ENCODE measurements at regions not wholly inside any gene's neighbourhood (a gene's known extent, or its start where the extent isn't known, plus 50 kb on each side); places are given as distances from the start of the nearest gene placed in this dataset.
"Not testable (repeated sequence)": the region's sequence is repeated elsewhere in the genome, so short reads cannot be mapped to it uniquely, and the experiment has no call there.

DNA sequence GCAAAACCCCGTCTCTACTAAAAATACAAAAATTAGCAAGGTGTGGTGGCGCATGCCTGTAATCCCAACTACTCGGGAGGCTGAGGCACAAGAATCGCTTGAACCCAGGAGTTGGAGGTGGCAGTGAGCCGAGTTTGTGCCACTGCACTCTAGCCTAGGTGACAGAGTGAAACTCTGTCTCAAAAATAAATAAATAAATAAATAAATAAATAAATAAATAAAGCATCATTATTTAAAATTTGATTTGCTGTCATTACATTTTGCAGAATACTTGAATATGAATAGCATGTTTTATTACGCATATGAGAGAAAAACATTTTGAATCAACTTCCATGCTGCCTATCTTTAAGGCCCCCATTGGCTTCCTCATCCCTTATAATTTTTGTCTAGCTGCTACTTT, 53.4 kb upstream of the MED14 start:
- H3K36me3 ChIP-seq; H3K27me3 ChIP-seq; H3K27ac ChIP-seq; H3K4me1 ChIP-seq; DNase-seq; H3K4me3 ChIP-seq; intact Hi-C loops (cut with DNase I); H3K9me3 ChIP-seq; ATAC-seq: not testable (repeated sequence)

GRCh38 chrX:40792433-40792832, 57.1 kb upstream of the MED14 start:
- no peaks in the 10 kb centered on the region for H3K36me3 ChIP-seq
- no peak overlapping the region for H3K27ac ChIP-seq
- no peaks in the 10 kb centered on the region for H3K9me3 ChIP-seq
- H3K4me3 ChIP-seq = no peak overlapping the region
- H3K4me1 ChIP-seq = no peaks in the 10 kb centered on the region
- intact Hi-C loops (cut with DNase I) = no loop called here
- ATAC-seq (no peak), DNase-seq (no peak)
- TF ChIP-seq, protein P1, sequence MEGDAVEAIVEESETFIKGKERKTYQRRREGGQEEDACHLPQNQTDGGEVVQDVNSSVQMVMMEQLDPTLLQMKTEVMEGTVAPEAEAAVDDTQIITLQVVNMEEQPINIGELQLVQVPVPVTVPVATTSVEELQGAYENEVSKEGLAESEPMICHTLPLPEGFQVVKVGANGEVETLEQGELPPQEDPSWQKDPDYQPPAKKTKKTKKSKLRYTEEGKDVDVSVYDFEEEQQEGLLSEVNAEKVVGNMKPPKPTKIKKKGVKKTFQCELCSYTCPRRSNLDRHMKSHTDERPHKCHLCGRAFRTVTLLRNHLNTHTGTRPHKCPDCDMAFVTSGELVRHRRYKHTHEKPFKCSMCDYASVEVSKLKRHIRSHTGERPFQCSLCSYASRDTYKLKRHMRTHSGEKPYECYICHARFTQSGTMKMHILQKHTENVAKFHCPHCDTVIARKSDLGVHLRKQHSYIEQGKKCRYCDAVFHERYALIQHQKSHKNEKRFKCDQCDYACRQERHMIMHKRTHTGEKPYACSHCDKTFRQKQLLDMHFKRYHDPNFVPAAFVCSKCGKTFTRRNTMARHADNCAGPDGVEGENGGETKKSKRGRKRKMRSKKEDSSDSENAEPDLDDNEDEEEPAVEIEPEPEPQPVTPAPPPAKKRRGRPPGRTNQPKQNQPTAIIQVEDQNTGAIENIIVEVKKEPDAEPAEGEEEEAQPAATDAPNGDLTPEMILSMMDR (IDR thresholded peaks at IDR 0.05) = no peak
- no peaks in the 10 kb centered on the region for H3K27me3 ChIP-seq

DNA sequence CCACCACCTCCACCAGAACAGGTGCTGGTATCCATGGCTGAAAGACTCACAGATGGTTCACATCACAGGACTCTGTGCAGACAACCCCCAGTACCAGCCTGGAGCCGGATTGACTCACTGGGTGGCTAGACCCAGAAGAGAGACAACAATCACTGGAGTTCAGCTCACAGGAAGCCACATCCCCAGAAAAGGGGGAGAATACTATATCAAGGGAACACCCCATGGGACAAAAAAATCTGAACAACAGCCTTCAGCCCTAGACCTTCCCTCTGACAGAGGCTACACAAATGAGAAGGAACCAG, 59.4 kb upstream of the MED14 start:
- H3K9me3 ChIP-seq; H3K4me3 ChIP-seq; intact Hi-C loops (cut with DNase I); ATAC-seq; DNase-seq; H3K27me3 ChIP-seq; H3K36me3 ChIP-seq; H3K27ac ChIP-seq; H3K4me1 ChIP-seq: not testable (repeated sequence)

DNA sequence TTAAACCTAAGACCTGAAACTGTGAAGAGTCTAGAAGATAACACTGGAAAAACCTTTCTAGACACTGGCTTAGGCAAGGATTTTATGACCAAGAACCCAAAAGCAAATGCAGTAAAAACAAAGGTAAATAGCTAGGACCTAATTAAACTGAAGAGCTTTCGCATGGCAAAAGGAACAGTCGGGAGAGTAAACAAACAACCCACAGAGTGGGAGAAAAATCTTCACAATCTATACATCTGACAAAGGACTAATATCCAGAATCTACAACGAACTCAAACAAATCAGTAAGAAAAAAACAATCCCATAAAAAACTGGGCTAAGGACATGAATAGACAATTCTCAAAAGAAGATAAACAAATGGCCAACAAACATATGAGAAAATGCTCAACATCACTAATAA, 64.4 kb upstream of the MED14 start:
- H3K4me3 ChIP-seq; H3K9me3 ChIP-seq; H3K4me1 ChIP-seq; ATAC-seq; H3K36me3 ChIP-seq; DNase-seq; H3K27ac ChIP-seq; H3K27me3 ChIP-seq; intact Hi-C loops (cut with DNase I): not testable (repeated sequence)

DNA sequence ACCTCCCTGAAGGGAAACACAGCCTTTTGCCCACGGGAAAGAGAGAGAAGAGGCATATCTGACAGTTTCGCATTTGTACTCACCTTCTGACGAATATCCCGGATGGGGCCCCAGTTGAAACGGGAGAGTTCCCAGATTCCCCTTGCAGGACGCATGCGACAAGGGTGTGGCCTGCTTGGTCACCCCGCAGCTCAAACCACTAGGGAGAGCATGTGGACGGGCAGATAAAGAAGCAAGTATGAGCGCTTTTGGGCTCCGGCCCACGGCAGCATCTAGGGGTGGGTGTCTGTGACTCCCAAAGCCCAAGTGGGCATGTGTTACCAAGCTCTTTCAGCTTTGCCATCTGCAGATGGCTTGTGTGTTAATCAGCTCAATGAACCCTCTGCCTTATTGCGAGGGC, 70.1 kb upstream of the MED14 start:
- H3K9me3 ChIP-seq = no peaks in the 10 kb centered on the region
- no peaks in the 10 kb centered on the region for H3K27me3 ChIP-seq
- no peak overlapping the region for H3K4me3 ChIP-seq
- no peaks in the 10 kb centered on the region for H3K4me1 ChIP-seq
- no peaks in the 10 kb centered on the region for H3K36me3 ChIP-seq
- TF ChIP-seq, protein P1 (IDR thresholded peaks at IDR 0.05) = no peak
- H3K27ac ChIP-seq = no peak overlapping the region
- ATAC-seq (no peak), DNase-seq (no peak)
- intact Hi-C loops (cut with DNase I) = no loop called here

DNA sequence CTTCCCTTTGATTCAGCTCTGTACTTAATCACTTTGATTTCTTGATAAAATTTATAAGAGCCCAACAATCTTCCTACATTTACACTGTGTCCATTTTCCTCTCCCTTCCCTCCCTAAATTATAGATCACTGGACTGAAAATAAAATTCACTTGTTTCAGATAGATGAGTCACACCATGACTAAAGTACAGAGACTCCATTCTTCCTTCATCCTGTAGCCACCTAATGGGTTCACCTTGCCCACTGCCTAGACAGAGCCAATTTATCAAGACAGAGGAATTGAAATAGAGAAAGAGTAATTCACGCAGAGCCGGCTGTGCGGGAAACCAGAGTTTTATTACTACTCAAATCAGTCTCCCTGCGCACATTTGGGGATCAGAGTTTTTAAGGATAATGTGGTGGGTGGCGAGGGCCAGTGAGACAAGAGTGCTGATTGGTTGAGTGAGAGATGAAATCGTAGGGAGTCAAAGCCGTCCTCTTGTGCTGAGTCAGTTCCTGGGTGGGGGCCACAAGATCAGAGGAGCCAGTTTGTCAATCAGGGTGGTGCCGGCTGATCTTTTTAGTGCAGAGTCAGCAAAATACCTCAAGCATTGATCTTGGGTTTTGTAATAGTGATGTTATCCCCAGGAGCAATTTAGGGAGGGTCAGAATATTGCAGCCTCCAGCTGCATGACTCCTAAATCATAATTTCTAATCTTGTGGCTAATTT, 71.3 kb upstream of the MED14 start:
- no peak for ATAC-seq
- intact Hi-C loops (cut with DNase I) = no loop called here
- Histone ChIP-seq H3K27ac (no peak overlapping the region), H3K9me3 (no peaks in the 10 kb centered on the region), H3K4me3 (no peak overlapping the region), H3K27me3 (no peaks in the 10 kb centered on the region), H3K36me3 (no peaks in the 10 kb centered on the region), H3K4me1 (no peaks in the 10 kb centered on the region)
- TF ChIP-seq, protein P1 (IDR thresholded peaks at IDR 0.05) = no peak
- no peak for DNase-seq

DNA sequence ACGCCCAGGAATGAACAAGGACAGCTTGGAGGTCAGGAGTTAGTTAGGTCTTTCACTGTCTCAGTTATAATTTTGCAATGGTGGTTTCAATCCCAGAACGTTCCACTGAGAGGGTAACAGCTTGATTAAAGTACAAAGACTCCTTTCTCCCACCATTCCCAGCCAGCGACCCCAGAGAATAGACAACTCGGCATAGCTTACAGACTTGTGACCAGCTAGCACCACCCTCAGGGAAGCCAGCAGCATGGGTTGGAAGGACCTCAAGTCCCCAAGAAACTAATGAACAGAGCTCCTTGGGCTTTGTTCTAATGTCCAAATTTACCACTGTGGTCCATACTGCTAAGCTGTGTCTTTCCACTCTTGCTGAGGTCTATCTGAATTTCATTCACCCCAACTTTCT, 72.0 kb upstream of the MED14 start:
- TF ChIP-seq, protein P1 (IDR thresholded peaks at IDR 0.05) = no peak
- Histone ChIP-seq H3K9me3 (no peaks in the 10 kb centered on the region), H3K27ac (no peak overlapping the region), H3K36me3 (no peaks in the 10 kb centered on the region), H3K4me3 (no peak overlapping the region), H3K4me1 (no peaks in the 10 kb centered on the region), H3K27me3 (no peaks in the 10 kb centered on the region)
- no peak for DNase-seq
- ATAC-seq = no peak
- intact Hi-C loops (cut with DNase I) = no loop called here

Measured in upper lobe of right lung (tissue), 1 donor.